SH-SY5Y (cell line): ENCODE measurements at regions not wholly inside any gene's neighbourhood (a gene's known extent, or its start where the extent isn't known, plus 50 kb on each side); places are given as distances from the start of the nearest gene placed in this dataset.

Source experiments
- GATA2 ChIP-seq: IDR thresholded peaks from 2 replicates; pipeline ENCODE4 v1.6.1; 2011; ENCODE audit warnings: mild to moderate bottlenecking, low read depth, low read length
- GATA3 ChIP-seq: IDR thresholded peaks from 2 replicates; pipeline ENCODE4 v1.6.1; 2011; ENCODE audit warnings: low read depth, mild to moderate bottlenecking, low read length, moderate library complexity

- TF ChIP-seq GATA2 (no peak), GATA3 (no peak)
Measured at GRCh38 chr9:107862323-107862722, 372.8 kb upstream of the KLF4 start.
